Panc1 (cell line): ENCODE measurements at regions not wholly inside any gene's neighbourhood (a gene's known extent, or its start where the extent isn't known, plus 50 kb on each side); places are given as distances from the start of the nearest gene placed in this dataset.

ENCODE experiments used
- ATAC-seq: fragments of 200-7000 bp; cut with Tn5 transposase; 2 replicates; pipeline ENCODE4 v1.9.1; 2020; ENCODE audit warnings: mild to moderate bottlenecking, moderate library complexity
- BruUV-seq: library from RNA; stranded (reverse); fragments of 400-500 nt; replicated peaks from 2 replicates; lab custom pipeline; 2021; lab: Mats Ljungman, UMichigan
- CTCF ChIA-PET: fragments of 300-600 bp; sonication (Branson Sonifier 250); formaldehyde crosslinking; loops from one replicate; lab custom pipeline; 2022; ENCODE audit warnings: antibody characterized with exemption; lab: Charles Lee
- POLR2A ChIA-PET: fragments of 300-600 bp; sonication (Branson Sonifier 250); formaldehyde crosslinking; loops from one replicate; lab custom pipeline; 2022; ENCODE audit warnings: antibody characterized with exemption; lab: Charles Lee
- DNase-seq: peaks from one replicate; pipeline ENCODE4 v3.0.0-alpha.2; 2010; ENCODE audit warnings: low read depth, low spot score
- H3K27ac ChIP-seq: 2 replicates; pipeline ENCODE4 v1.5.1; 2011; ENCODE audit warnings: mild to moderate bottlenecking, low read length, inconsistent platforms
- H3K27me3 ChIP-seq: fragments of 200-500 bp; sonication (Bioruptor generic); 2 replicates; pipeline ENCODE4 v1.6.0; 2014; ENCODE audit warnings: low read length, inconsistent platforms; ENCODE audit not compliant: control insufficient read depth, insufficient read depth
- H3K36me3 ChIP-seq: fragments of 200-500 bp; sonication (Bioruptor generic); 2 replicates; pipeline ENCODE4 v1.5.1; 2014; ENCODE audit warnings: inconsistent platforms, mild to moderate bottlenecking, low read length, moderate library complexity; ENCODE audit not compliant: control insufficient read depth, insufficient read depth
- H3K4me1 ChIP-seq: 2 replicates; pipeline ENCODE4 v1.5.1; 2011; ENCODE audit warnings: inconsistent platforms, mild to moderate bottlenecking, low read length, moderate library complexity; ENCODE audit not compliant: control insufficient read depth, insufficient read depth
- H3K4me3 ChIP-seq, 2 experiments: 2 replicates each; pipeline ENCODE4 v1.5.1; 2011 to 2012; ENCODE audit warnings: low read depth in 2 of 2, low read length in 2 of 2, mild to moderate bottlenecking in 2 of 2, inconsistent platforms in 1 of 2, moderate library complexity in 1 of 2
- H3K9me3 ChIP-seq: fragments of 200-500 bp; sonication (Bioruptor generic); 2 replicates; pipeline ENCODE4 v1.5.1; 2014; ENCODE audit warnings: low read depth, mild to moderate bottlenecking, inconsistent platforms, low read length, moderate library complexity; ENCODE audit not compliant: control insufficient read depth, insufficient read depth
- CTCF ChIP-seq: fragments of 450-650 bp; IDR thresholded peaks from 2 replicates; pipeline ENCODE4 v1.5.1; 2017; ENCODE audit warnings: mild to moderate bottlenecking
- POLR2AphosphoS5 ChIP-seq: IDR thresholded peaks from 2 replicates; pipeline ENCODE4 v1.6.1; 2012; ENCODE audit warnings: mild to moderate bottlenecking, low read depth, low read length, moderate library complexity
- REST ChIP-seq, 2 experiments: IDR thresholded peaks; 2 replicates each; pipeline ENCODE4 v1.6.1; 2011 to 2012; ENCODE audit warnings: low read depth in 2 of 2, control low read depth in 1 of 2, low read length in 1 of 2, mild to moderate bottlenecking in 1 of 2, moderate library complexity in 1 of 2; ENCODE audit not compliant: insufficient read depth in 1 of 2
- SIN3A ChIP-seq: IDR thresholded peaks from 2 replicates; pipeline ENCODE4 v1.6.1; 2012; ENCODE audit warnings: low read depth, mild to moderate bottlenecking, low read length, moderate library complexity, borderline replicate concordance; ENCODE audit not compliant: insufficient read depth
- TCF7L2 ChIP-seq: IDR thresholded peaks from 2 replicates; pipeline ENCODE4 v1.6.1; 2011; ENCODE audit warnings: mild to moderate bottlenecking, low read depth, low read length, inconsistent platforms
- in situ Hi-C: cut with HindIII; loops from 2 replicates; pipeline ENCODE4 v1.10.0; 2016; ENCODE audit warnings: low sequenced_read_pairs, low pct_unique_long_range_greater_than_20kb
- intact Hi-C: fragments of 100-400 bp; cut with micrococcal nuclease; formaldehyde crosslinking; loops from one replicate; pipeline ENCODE4 v1.10.0; 2022; ENCODE audit not compliant: unreplicated experiment

GRCh38 chr12:78671295-78671694 is 193.3 kb upstream of the SYT1 start:
- Histone ChIP-seq H3K27ac (no peak overlapping the region), H3K4me3 (no peak overlapping the region), H3K4me1 (no peaks in the 10 kb centered on the region), H3K36me3 (no peaks in the 10 kb centered on the region), H3K9me3 (no peaks in the 10 kb centered on the region), H3K27me3 (no peaks in the 10 kb centered on the region)
- no TSS peak for BruUV-seq
- ChIA-PET CTCF (no interaction called here), POLR2A (no interaction called here)
- DNase-seq (no peak), ATAC-seq (no peak)
- TF ChIP-seq TCF7L2 (no peak), SIN3A (no peak), POLR2AphosphoS5 (no peak), CTCF (no peak)
- intact Hi-C loops, result no loop called here
- in situ Hi-C loops, result no loop called here

- no peak overlapping the region for H3K4me3 ChIP-seq
- no peak for DNase-seq
- no peaks in the 10 kb centered on the region for H3K4me1 ChIP-seq
- in situ Hi-C loops, result no loop called here
- no peaks in the 10 kb centered on the region for H3K9me3 ChIP-seq
- H3K27ac ChIP-seq, result no peak overlapping the region
- ChIA-PET POLR2A (no interaction called here), CTCF (interaction anchor here (0.6 kb wide), 1 partner anchor 341 kb away, joined by 6 read pairs; no protein-coding TSS in a partner anchor)
- H3K27me3 ChIP-seq, result no peaks in the 10 kb centered on the region
- intact Hi-C loops, result no loop called here
- no peaks in the 10 kb centered on the region for H3K36me3 ChIP-seq
- TF ChIP-seq SIN3A (no peak), REST (IDR thresholded peaks at IDR 0.05; ENCODE audit: insufficient read depth in 1 of 2, low read depth in 2 of 2, low read length in 1 of 2) (no peak), TCF7L2 (no peak), POLR2AphosphoS5 (no peak), CTCF (no peak)
- no TSS peak for BruUV-seq
- no peak for ATAC-seq
These were observed 192.5 kb upstream of the SYT1 start for GRCh38 chr12:78672033-78672432.
